ENCODE measurements at regions not wholly inside any gene's neighbourhood (a gene's known extent, or its start where the extent isn't known, plus 50 kb on each side); places are given as distances from the start of the nearest gene placed in this dataset.

GRCh38 chr12:67426067-67426466, 156.9 kb downstream of the CAND1 start:
- peak; percentile 97 for DNase-seq (ENCODE audit: low read depth, low spot score)

- DNase-seq (ENCODE audit: low read depth, low spot score): no peak
Measured at GRCh38 chr12:67427336-67427735, 158.2 kb downstream of the CAND1 start.

GRCh38 chr12:67428431-67428830, 159.3 kb downstream of the CAND1 start:
- no peak for DNase-seq (ENCODE audit: low read depth, low spot score)

- no peak for DNase-seq (ENCODE audit: low read depth, low spot score)
Measured at GRCh38 chr12:67430708-67431335, 161.7 kb downstream of the CAND1 start.

GRCh38 chr12:67431411-67432020, 162.4 kb downstream of the CAND1 start:
- no peak for DNase-seq (ENCODE audit: low read depth, low spot score)

GRCh38 chr12:67433385-67434175, 164.4 kb downstream of the CAND1 start:
- DNase-seq (ENCODE audit: low read depth, low spot score): no peak

- peak; percentile 75 for DNase-seq (ENCODE audit: low read depth, low spot score)
Measured at GRCh38 chr12:67434671-67435370, 165.7 kb downstream of the CAND1 start.

GRCh38 chr12:67436230-67436629, 167.1 kb downstream of the CAND1 start:
- DNase-seq (ENCODE audit: low read depth, low spot score): no peak

GRCh38 chr12:67437011-67437410, 167.9 kb downstream of the CAND1 start:
- no peak for DNase-seq (ENCODE audit: low read depth, low spot score)

- no peak for DNase-seq (ENCODE audit: low read depth, low spot score)
Measured at GRCh38 chr12:67439611-67440010, 170.5 kb downstream of the CAND1 start.

- DNase-seq (ENCODE audit: low read depth, low spot score): peak; percentile 52
Measured at GRCh38 chr12:67441736-67442346, 172.7 kb downstream of the CAND1 start.

GRCh38 chr12:67442347-67442841, 173.2 kb downstream of the CAND1 start:
- no peak for DNase-seq (ENCODE audit: low read depth, low spot score)

GRCh38 chr12:67442896-67443295, 173.7 kb downstream of the CAND1 start:
- DNase-seq (ENCODE audit: low read depth, low spot score): no peak

- DNase-seq (ENCODE audit: low read depth, low spot score): no peak
Measured at GRCh38 chr12:67444542-67444941, 175.4 kb downstream of the CAND1 start.

- no peak for DNase-seq (ENCODE audit: low read depth, low spot score)
Measured at GRCh38 chr12:67446716-67447115, 177.6 kb downstream of the CAND1 start.

GRCh38 chr12:67447180-67447579, 178.0 kb downstream of the CAND1 start:
- DNase-seq (ENCODE audit: low read depth, low spot score): no peak

- no peak for DNase-seq (ENCODE audit: low read depth, low spot score)
Measured at GRCh38 chr12:67449591-67450052, 180.5 kb downstream of the CAND1 start.

GRCh38 chr12:67450441-67450840, 181.3 kb downstream of the CAND1 start:
- DNase-seq (ENCODE audit: low read depth, low spot score): no peak

- no peak for DNase-seq (ENCODE audit: low read depth, low spot score)
Measured at GRCh38 chr12:67451206-67451605, 182.0 kb downstream of the CAND1 start.

- DNase-seq (ENCODE audit: low read depth, low spot score): no peak
Measured at GRCh38 chr12:67452119-67452805, 183.1 kb downstream of the CAND1 start.

GRCh38 chr12:67453191-67453590, 184.0 kb downstream of the CAND1 start:
- DNase-seq (ENCODE audit: low read depth, low spot score): no peak

Data from brain pericyte (primary cell).